Adrenal gland (tissue), 9 donors: ENCODE measurements at regions not wholly inside any gene's neighbourhood (a gene's known extent, or its start where the extent isn't known, plus 50 kb on each side); places are given as distances from the start of the nearest gene placed in this dataset.

Source experiments
- DNase-seq, 7 donors: peaks; one replicate each; pipeline ENCODE4 v3.0.0-alpha.2; 2019 to 2020
- H3K27ac ChIP-seq, 5 donors: fragments of 200-600 bp; sonication (generic) in 4 of 5; 1 replicate in 3 of 5; 2 replicates in 2 of 5; pipeline versions ENCODE4 v1.5.1 to v1.8.0; 2016 to 2020; ENCODE audit warnings: mild to moderate bottlenecking in 1 of 5
- H3K27me3 ChIP-seq: fragments of 200-600 bp; 2 replicates; pipeline ENCODE4 v1.8.0; 2021
- H3K36me3 ChIP-seq, 2 donors: fragments of 200-600 bp; replicated peaks in 1 of 2; 1 replicate in 1 of 2; 2 replicates in 1 of 2; pipeline versions ENCODE4 v1.5.1 to v1.8.0; 2018 to 2022
- H3K4me1 ChIP-seq, 2 donors: fragments of 200-600 bp; replicated peaks in 1 of 2; 1 replicate in 1 of 2; 2 replicates in 1 of 2; pipeline versions ENCODE4 v1.5.1 to v1.8.0; 2018 to 2021
- H3K4me3 ChIP-seq, 4 donors: fragments of 200-600 bp; sonication (generic) in 3 of 4; one replicate each; pipeline ENCODE4 v1.5.1; 2016 to 2018
- H3K9me3 ChIP-seq, 3 donors: fragments of 200-600 bp; sonication (generic) in 1 of 3; replicated peaks in 1 of 3; 1 replicate in 2 of 3; 2 replicates in 1 of 3; pipeline versions ENCODE4 v1.5.1 to v1.8.0; 2016 to 2021
- POLR2A ChIP-seq, 2 donors: fragments of 450-650 bp; IDR thresholded peaks; one replicate each; pipeline ENCODE4 v1.6.1; 2017; ENCODE audit warnings: antibody characterized with exemption in 2 of 2, mild to moderate bottlenecking in 2 of 2, moderate library complexity in 1 of 2
- WGBS, 4 donors: extraction: QIAGEN DNeasy Blood & Tissue Kit in 2 of 4; methylation state at CpG; one replicate each; pipeline versions ENCODE4 v1.1.5 to v1.1.7; 2013 to 2017; 5-methylcytosine and 5-hydroxymethylcytosine counted together
- intact Hi-C, 2 donors: fragments of 100-400 bp; cut with DNase I; formaldehyde crosslinking; loops; one replicate each; pipeline versions ENCODE4 v1.14.1 to v1.15.0; 2022 to 2023
- TF ChIP-seq, protein P1 (sequence below), 6 experiments: fragments of 450-650 bp in 4 of 6; fragments of 200-600 bp in 2 of 6; sonication (generic) in 1 of 6; IDR thresholded peaks; 1 replicate in 5 of 6; 2 replicates in 1 of 6; pipeline versions ENCODE4 v1.5.1 to v1.8.0; 2016 to 2021; ENCODE audit warnings: antibody characterized with exemption in 6 of 6, mild to moderate bottlenecking in 2 of 6, moderate library complexity in 1 of 6
- donor health status: healthy with polysubstance abuse.
- donor health status: Bipolar disorder and iron deficiency.
- donor health status: DM: yes; HTN: yes; CAD: no.
- donor health status: DM: no; HTN: no; CAD: no.
- donor health status: DM: no; HTN: no; CAD: no.

- no peak overlapping the region for H3K27ac ChIP-seq
- intact Hi-C loops, result no loop called here
These were observed 507.2 kb downstream of the LTN1 start for GRCh38 chr21:28485301-28486022.

DNA sequence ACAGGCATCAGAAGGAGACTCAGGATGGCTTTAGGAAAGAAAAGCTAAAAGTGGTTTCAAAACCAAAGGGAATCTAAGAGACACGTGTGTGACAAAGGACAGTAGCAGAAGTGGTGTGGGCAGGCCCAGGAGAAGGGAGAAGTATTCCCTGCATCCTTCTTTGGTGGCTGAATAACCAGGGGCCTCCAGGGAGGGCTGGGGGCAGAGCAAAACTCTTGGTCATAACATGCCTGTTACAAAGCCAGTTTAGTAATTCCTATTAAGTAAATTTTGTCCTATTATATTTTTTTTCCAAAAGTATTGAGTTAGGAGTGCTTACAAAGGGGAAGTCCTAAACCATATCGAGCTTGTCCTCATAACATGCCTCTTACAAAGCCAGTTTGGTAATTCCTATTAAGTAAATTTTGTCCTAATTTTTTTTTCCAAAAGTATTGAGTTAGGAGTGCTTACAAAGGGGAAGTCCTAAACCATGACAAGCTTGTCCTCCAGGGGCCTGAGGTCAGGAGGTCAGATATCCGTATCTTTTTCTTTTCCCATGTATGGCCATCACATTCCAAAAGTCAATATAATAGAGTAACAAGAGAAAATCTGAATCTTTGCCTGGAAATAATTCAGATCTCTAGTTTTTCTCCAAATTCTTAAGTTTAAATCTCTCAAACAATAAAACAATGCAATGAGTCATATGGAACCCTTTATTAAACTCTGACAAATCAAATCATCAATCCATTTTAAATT is 509.2 kb downstream of the LTN1 start:
- DNase-seq, result no peak
- no peaks in the 10 kb centered on the region for H3K27me3 ChIP-seq
- H3K4me3 ChIP-seq, result no peak overlapping the region
- TF ChIP-seq POLR2A (IDR thresholded peaks at IDR 0.05), result no peak
- TF ChIP-seq, protein P1, sequence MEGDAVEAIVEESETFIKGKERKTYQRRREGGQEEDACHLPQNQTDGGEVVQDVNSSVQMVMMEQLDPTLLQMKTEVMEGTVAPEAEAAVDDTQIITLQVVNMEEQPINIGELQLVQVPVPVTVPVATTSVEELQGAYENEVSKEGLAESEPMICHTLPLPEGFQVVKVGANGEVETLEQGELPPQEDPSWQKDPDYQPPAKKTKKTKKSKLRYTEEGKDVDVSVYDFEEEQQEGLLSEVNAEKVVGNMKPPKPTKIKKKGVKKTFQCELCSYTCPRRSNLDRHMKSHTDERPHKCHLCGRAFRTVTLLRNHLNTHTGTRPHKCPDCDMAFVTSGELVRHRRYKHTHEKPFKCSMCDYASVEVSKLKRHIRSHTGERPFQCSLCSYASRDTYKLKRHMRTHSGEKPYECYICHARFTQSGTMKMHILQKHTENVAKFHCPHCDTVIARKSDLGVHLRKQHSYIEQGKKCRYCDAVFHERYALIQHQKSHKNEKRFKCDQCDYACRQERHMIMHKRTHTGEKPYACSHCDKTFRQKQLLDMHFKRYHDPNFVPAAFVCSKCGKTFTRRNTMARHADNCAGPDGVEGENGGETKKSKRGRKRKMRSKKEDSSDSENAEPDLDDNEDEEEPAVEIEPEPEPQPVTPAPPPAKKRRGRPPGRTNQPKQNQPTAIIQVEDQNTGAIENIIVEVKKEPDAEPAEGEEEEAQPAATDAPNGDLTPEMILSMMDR (IDR thresholded peaks at IDR 0.05), result no peak
- no peaks in the 10 kb centered on the region for H3K4me1 ChIP-seq
- no peaks in the 10 kb centered on the region for H3K9me3 ChIP-seq
- no peaks in the 10 kb centered on the region for H3K36me3 ChIP-seq
- intact Hi-C loops, result no loop called here
- WGBS, 4 donors, result 56 to 62% (median 59%) methylated on average over 3 of the region's 3 CpGs
- no peak overlapping the region for H3K27ac ChIP-seq

More at GRCh38 chr21:28485301-28486022, 507.2 kb downstream of the LTN1 start:
- no peak for TF ChIP-seq POLR2A (IDR thresholded peaks at IDR 0.05)
- TF ChIP-seq, protein P1 (IDR thresholded peaks at IDR 0.05), result no peak
- Histone ChIP-seq H3K27me3 (no peaks in the 10 kb centered on the region), H3K4me1 (peaks cover 0 to 3% of the 10 kb centered on the region in 2 donors), H3K36me3 (no peaks in the 10 kb centered on the region), H3K9me3 (no peaks in the 10 kb centered on the region), H3K4me3 (no peak overlapping the region)
- whole genome bisulfite sequencing, 4 donors, result 71 to 76% (median 74%) methylated on average over 4 of the region's 4 CpGs
- no peak for DNase-seq

DNA sequence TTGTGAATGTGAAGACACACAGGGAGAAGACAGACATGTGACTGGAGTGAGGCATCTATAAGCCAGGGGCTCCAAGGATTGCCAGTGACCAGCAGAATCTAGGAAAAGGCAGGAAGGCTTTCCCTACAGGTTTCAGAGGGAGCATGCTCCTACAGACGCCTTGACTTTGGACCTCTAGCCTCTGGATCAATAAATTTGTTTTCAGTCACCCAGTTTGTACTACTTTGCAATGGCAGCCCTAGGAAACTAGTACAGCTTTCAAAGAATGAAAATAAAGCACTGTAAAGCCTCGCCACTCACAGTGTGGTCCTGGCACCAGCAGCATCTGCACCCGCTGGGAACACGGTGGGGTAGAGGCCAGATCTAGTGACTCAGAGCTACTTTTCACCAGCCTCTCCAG is 510.0 kb downstream of the LTN1 start:
- WGBS, 4 donors, result 74 to 90% (median 80%) methylated on average over 4 of the region's 4 CpGs
- Histone ChIP-seq H3K27me3 (no peaks in the 10 kb centered on the region), H3K36me3 (no peaks in the 10 kb centered on the region), H3K4me1 (no peaks in the 10 kb centered on the region), H3K27ac (no peak overlapping the region), H3K9me3 (no peaks in the 10 kb centered on the region), H3K4me3 (no peak overlapping the region)
- TF ChIP-seq, protein P1 (IDR thresholded peaks at IDR 0.05), result no peak
- no peak for TF ChIP-seq POLR2A (IDR thresholded peaks at IDR 0.05)
- intact Hi-C loops, result no loop called here
- no peak for DNase-seq

GRCh38 chr21:28480470-28480869 is 512.2 kb downstream of the LTN1 start:
- H3K27ac ChIP-seq, result no peak overlapping the region
- H3K27me3 ChIP-seq, result no peaks in the 10 kb centered on the region
- H3K9me3 ChIP-seq, result no peaks in the 10 kb centered on the region
- no peaks in the 10 kb centered on the region for H3K36me3 ChIP-seq
- DNase-seq, result no peak
- TF ChIP-seq, protein P1 (IDR thresholded peaks at IDR 0.05), result no peak
- no peak for TF ChIP-seq POLR2A (IDR thresholded peaks at IDR 0.05)
- no peak overlapping the region for H3K4me3 ChIP-seq
- 70 to 79% (median 73%) methylated on average over 5 of the region's 5 CpGs for WGBS, 4 donors
- intact Hi-C loops, result no loop called here
- no peaks in the 10 kb centered on the region for H3K4me1 ChIP-seq
